GM19035 (cell line): ENCODE measurements at regions not wholly inside any gene's neighbourhood (a gene's known extent, or its start where the extent isn't known, plus 50 kb on each side); places are given as distances from the start of the nearest gene placed in this dataset.
"Not testable (repeated sequence)": the region's sequence is repeated elsewhere in the genome, so short reads cannot be mapped to it uniquely, and the experiment has no call there.

Experiments used
- ATAC-seq: cut with Tn5 transposase; IDR thresholded peaks from one replicate; pipeline ENCODE4 v1.9.1; 2021; ENCODE audit not compliant: unreplicated experiment

DNA sequence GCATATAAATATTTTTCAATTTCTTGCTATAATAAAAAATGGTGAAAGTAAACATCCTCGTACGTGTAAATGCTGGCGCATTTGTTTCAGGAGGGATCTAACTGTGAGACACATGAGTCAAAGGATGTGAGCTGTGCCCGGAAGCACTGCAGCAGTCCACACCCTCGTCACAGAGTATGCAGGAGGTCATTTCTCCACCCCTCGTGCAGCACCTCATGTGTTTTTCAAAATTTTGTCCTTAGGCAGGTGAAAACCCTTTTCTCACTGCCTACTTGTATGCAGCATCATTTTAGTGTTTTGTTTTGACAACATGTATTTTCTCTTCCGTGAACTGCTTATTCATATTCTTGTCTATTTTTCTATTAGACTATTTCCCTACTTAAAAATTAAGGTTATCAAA is 162.7 kb downstream of the AVL9 start:
- no peak for ATAC-seq

DNA sequence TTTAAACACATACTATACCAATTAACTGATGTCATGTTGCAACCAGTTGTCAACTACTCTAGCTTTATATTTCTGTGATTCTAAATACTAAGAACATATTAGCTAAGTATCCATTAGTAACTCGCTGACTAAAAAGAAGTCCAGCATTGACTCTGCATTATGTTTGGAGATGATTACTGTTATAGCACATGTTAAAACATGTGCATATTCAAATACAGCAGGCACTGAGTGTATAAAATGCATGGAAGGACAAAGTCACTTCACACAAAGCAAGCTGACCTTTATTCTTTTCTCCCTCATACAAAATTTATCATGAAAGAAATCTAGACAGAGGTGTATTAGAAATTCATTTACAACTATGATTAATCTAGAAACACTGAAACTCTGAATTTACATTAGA is 159.3 kb downstream of the AVL9 start:
- ATAC-seq: not testable (repeated sequence)

DNA sequence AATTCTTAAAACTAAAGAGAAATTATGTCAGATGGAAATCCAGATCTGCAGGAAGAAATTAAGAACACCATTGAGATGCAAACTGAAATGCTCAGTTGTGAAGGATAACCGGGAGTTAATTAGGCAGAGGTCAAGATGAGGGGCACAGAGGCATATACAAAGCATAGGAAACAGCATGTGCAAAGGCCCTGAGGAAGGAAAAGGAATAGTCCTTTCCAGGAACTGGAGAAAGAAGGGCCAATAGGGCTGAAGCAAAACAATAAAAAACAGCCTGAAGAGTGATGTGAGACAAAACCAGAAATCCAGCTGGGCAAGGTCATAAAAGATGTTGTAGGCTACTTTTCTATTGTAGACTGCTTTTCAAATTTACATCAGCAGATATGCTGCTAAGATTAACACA is 155.1 kb downstream of the AVL9 start:
- ATAC-seq: not testable (repeated sequence)

DNA sequence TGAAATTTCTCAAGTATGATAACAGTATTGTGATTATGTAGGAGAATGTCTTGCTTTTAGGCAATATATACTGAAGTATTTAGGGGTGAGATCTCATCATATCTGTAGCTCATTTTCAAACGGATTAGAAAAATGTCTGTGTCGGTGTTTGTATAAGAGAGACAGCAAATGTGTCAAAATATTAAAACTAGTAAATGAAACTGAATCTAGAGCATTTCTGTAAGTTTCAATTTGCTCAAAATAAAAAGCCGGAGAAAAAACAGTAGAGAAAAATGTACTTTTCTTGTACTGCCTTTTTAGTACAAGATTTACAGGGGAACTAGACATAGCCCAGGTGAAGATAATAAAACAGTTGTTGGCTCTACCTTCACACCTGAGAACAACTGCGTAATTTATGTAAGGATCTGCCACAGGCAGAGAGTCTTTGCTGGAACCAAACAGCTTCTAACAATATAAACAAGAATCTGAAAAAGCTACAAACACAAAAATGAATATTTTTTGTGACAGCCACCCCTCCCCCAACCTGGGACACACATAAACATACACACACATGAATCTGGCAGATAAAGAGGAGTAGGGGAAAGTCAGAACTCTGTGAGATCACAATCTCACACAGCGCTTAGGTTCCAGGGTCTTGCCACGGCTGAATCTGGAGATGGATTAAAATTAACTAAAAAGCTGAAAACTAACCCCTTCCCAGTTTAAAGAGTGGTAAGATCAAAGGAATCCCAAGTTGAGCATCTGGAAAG is 153.3 kb downstream of the AVL9 start:
- ATAC-seq: no peak

DNA sequence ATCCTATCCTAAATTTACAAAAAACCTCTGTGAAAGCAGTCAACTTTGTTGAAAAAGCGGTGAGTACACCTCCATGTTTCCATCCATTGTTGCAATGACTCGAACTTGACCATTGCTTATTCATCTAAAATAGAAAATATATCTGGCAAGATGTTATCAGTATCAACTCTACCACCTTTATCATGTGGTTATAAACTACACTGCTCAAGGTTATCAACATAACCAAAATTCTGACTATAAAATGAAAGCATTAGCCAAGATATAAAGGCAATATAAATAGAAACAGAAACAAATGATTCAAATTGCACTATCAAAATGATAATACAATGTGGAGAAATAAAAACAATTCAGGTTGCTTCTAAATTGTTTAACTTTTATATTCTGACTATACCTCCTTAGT is 150.0 kb downstream of the AVL9 start:
- ATAC-seq: not testable (repeated sequence)

DNA sequence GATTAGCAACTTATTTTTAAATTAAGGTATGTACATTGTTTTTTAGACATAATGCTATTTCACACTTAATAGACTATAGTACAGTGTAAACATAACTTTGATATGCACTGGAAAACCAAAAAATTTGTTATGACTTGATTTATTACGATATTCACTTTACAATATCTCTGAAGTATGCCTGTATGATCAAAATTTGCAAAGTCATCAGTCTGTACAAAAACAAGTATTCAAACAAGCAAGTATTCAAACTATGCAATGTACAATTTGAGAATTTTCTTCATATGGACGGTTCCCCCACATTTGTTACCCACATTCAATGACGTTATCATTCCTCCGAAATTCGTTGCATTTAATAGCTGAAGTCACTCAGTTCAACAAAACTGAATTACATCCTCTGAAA is 147.9 kb downstream of the AVL9 start:
- ATAC-seq: no peak

DNA sequence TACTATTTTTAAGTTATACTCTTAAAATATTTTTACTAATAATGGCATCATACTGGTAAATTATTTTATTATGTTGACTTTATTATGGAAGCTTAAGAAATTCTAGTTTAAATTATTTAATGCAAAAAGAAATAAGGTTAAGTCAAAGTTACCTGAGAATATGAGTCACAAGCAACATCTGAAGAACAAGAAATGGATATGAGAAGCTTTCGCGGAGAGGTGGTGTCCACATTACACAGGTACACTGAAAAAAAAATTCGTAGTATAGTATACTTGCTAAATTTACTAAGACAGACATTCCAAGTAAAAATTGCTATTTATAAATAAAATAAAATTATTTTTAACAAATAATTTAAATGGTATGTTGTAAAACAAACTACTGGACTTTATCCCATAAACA is 143.8 kb downstream of the AVL9 start:
- no peak for ATAC-seq

DNA sequence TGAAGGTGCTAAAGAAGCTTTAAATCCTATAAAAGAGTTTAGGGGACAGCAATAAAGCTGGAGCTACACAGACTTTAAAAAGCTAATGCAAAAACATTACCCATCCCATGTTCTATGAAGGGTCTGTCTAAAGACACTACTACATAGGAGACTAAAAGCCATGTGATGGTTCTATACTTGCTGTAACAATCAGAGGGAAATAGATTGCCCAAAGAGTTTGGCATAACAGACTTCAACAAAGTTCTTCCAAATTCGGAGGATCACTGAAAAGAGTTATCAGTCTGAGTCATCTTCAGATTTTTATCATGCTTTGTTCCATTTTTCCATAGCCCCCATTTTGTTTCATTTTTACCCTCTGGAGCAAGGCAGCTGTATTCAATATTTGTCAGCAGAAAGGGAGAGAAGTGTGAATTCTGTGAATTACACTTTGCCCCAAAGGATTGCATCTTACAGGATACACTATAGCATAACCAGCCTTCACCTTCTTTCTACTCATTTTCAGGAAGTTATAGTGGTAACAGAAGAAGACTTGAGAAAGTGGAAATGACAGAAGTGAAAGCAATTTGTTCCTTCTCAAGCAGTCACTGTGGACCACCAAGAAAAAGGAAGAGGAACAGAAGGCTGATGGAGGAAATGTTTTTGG is 143.3 kb downstream of the AVL9 start:
- ATAC-seq: peak; percentile 75
